Right atrium auricular region (tissue), 2 donors: ENCODE measurements at regions not wholly inside any gene's neighbourhood (a gene's known extent, or its start where the extent isn't known, plus 50 kb on each side); places are given as distances from the start of the nearest gene placed in this dataset.
"Not testable (repeated sequence)": the region's sequence is repeated elsewhere in the genome, so short reads cannot be mapped to it uniquely, and the experiment has no call there.

Experiments
- DNase-seq: peaks from one replicate; pipeline ENCODE4 v3.0.0-alpha.2; 2019; ENCODE audit warnings: low spot score
- H3K27ac ChIP-seq, 2 donors: fragments of 200-600 bp; sonication (generic); 1 replicate in 1 of 2; 2 replicates in 1 of 2; pipeline ENCODE4 v1.5.1; 2016 to 2019
- H3K27me3 ChIP-seq, 2 donors: fragments of 200-600 bp; sonication (generic); one replicate each; pipeline versions ENCODE4 v1.5.1 to v1.6.0; 2017 to 2019
- H3K36me3 ChIP-seq: fragments of 200-600 bp; sonication (generic); one replicate; pipeline ENCODE4 v1.5.1; 2016
- H3K4me1 ChIP-seq, 2 donors: fragments of 200-600 bp; sonication (generic); one replicate each; pipeline versions ENCODE4 v1.5.1 to v1.6.0; 2017 to 2019
- H3K4me3 ChIP-seq, 2 donors: fragments of 200-600 bp; sonication (generic); 1 replicate in 1 of 2; 2 replicates in 1 of 2; pipeline ENCODE4 v1.5.1; 2017 to 2019; ENCODE audit warnings: mild to moderate bottlenecking in 1 of 2, moderate library complexity in 1 of 2
- H3K9me3 ChIP-seq, 2 donors: fragments of 200-600 bp; sonication (generic); one replicate each; pipeline ENCODE4 v1.5.1; 2019
- TF ChIP-seq, protein P1 (sequence below), 2 donors: fragments of 200-600 bp; sonication (generic); IDR thresholded peaks; one replicate each; pipeline ENCODE4 v1.5.1; 2019; ENCODE audit warnings: antibody characterized with exemption in 2 of 2

DNA sequence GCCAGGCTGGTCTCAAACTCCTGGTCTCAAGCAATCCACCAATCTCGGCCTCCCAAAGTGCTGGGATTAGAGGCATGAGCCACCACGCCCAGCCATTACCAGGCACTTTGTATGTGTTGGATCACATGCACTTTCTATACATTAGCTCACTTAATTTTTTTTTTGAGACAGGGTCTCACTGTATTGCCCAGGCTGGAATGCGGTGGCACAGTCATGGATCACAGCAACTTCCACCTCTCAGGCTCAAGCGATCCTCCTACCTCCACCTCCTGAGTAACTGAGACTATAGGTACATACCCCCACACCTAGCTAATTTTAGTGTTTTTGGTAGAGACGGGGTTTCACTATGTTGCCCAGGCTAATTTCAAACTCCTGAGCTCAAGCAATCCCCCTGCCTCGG is 203.0 kb upstream of the MYL2 start:
- H3K27ac ChIP-seq: no peak overlapping the region
- H3K4me3 ChIP-seq: no peak overlapping the region
- H3K27me3 ChIP-seq: no peaks in the 10 kb centered on the region
- DNase-seq: no peak
- no peaks in the 10 kb centered on the region for H3K4me1 ChIP-seq
- TF ChIP-seq, protein P1, sequence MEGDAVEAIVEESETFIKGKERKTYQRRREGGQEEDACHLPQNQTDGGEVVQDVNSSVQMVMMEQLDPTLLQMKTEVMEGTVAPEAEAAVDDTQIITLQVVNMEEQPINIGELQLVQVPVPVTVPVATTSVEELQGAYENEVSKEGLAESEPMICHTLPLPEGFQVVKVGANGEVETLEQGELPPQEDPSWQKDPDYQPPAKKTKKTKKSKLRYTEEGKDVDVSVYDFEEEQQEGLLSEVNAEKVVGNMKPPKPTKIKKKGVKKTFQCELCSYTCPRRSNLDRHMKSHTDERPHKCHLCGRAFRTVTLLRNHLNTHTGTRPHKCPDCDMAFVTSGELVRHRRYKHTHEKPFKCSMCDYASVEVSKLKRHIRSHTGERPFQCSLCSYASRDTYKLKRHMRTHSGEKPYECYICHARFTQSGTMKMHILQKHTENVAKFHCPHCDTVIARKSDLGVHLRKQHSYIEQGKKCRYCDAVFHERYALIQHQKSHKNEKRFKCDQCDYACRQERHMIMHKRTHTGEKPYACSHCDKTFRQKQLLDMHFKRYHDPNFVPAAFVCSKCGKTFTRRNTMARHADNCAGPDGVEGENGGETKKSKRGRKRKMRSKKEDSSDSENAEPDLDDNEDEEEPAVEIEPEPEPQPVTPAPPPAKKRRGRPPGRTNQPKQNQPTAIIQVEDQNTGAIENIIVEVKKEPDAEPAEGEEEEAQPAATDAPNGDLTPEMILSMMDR (IDR thresholded peaks at IDR 0.05): no peak
- H3K36me3 ChIP-seq: no peaks in the 10 kb centered on the region
- H3K9me3 ChIP-seq: no peaks in the 10 kb centered on the region

DNA sequence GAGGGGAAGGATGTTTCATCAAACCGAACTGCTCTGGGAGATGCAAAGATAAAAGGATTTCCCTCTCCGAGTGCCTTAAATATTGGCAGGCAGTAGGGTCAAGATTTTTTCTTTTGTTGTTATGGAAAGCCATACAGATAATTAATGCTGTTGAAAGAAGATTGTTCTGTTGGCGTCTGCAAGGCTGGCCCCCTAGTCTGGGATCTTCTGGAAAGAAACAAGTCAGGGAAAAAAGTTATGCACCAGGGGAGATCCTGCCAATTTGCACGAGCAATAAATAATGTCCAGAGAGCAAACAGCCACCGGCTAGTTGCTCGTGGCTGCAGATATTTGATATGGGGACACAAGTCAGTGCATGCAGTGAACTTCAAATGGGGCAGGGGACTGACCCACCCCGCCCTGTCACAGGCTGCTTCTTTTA is 202.1 kb upstream of the MYL2 start:
- no peaks in the 10 kb centered on the region for H3K4me1 ChIP-seq
- no peak overlapping the region for H3K4me3 ChIP-seq
- H3K27me3 ChIP-seq: no peaks in the 10 kb centered on the region
- no peak overlapping the region for H3K27ac ChIP-seq
- no peaks in the 10 kb centered on the region for H3K9me3 ChIP-seq
- DNase-seq: no peak
- TF ChIP-seq, protein P1 (IDR thresholded peaks at IDR 0.05): no peak
- H3K36me3 ChIP-seq: no peaks in the 10 kb centered on the region

DNA sequence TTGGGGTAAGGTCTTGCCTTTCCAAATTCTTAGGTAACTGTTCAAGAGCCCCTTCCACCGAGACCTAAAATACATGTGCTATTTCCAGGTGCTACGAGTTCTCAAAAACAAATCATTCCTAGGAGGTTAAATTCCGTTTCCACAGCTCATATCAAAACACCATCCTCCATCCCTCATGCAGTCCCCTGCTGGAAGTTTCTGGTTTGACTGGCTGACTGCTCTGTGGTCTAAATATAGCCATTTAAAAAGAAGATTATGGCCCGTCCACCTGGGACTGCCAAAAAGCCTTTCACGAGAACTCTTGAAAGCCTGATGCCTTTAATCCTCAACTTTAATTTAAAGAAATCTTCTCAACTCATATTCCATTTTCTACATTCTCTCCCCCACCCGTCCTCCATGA is 201.5 kb upstream of the MYL2 start:
- H3K27me3 ChIP-seq: no peaks in the 10 kb centered on the region
- no peaks in the 10 kb centered on the region for H3K36me3 ChIP-seq
- no peak overlapping the region for H3K27ac ChIP-seq
- TF ChIP-seq, protein P1 (IDR thresholded peaks at IDR 0.05): no peak
- H3K4me3 ChIP-seq: no peak overlapping the region
- no peaks in the 10 kb centered on the region for H3K4me1 ChIP-seq
- DNase-seq: no peak
- H3K9me3 ChIP-seq: no peaks in the 10 kb centered on the region

DNA sequence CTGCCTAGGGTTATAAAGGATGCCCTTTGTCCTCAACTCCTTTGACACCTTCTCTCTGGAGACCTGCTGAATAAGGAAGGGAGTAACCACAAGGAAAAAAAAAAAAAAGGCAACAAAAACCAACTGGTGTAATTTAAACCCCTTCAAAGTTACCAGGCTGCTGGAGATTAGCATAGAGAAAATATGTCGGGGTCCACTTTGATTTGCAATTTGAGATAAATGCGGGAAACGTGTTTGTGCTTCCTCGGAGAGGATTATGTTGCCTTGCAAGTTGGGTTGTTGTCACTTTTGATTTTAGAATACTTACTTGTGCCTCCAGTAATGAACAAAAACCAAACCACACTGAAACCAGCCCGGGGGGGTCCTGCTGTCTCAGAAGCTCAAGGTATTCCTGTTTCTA is 200.2 kb upstream of the MYL2 start:
- DNase-seq: no peak
- H3K4me3 ChIP-seq: no peak overlapping the region
- H3K9me3 ChIP-seq: no peaks in the 10 kb centered on the region
- TF ChIP-seq, protein P1 (IDR thresholded peaks at IDR 0.05): no peak
- no peak overlapping the region for H3K27ac ChIP-seq
- H3K27me3 ChIP-seq: no peaks in the 10 kb centered on the region
- H3K36me3 ChIP-seq: no peaks in the 10 kb centered on the region
- no peaks in the 10 kb centered on the region for H3K4me1 ChIP-seq

DNA sequence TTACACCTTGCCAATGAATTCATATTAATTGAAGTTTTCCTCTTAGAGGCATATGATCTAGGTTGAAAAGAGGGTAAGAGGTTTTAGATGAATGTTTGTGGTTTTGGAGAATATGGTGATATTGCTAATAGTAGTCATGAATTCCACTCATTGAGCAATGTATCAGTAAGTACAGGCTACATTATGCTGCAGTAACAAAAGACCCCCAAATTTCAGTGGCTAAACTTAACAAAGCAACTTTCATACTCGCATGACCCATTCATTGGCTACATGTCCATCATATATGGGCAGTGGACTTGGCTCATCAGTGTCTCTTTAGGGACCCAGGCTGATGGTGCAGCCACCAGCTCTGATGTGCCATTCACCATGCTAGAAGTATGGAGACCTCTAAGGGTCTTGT is 196.6 kb upstream of the MYL2 start:
- H3K27me3 ChIP-seq: no peaks in the 10 kb centered on the region
- H3K9me3 ChIP-seq: no peaks in the 10 kb centered on the region
- no peak overlapping the region for H3K4me3 ChIP-seq
- TF ChIP-seq, protein P1 (IDR thresholded peaks at IDR 0.05): no peak
- DNase-seq: no peak
- H3K27ac ChIP-seq: no peak overlapping the region
- no peaks in the 10 kb centered on the region for H3K4me1 ChIP-seq
- H3K36me3 ChIP-seq: no peaks in the 10 kb centered on the region

DNA sequence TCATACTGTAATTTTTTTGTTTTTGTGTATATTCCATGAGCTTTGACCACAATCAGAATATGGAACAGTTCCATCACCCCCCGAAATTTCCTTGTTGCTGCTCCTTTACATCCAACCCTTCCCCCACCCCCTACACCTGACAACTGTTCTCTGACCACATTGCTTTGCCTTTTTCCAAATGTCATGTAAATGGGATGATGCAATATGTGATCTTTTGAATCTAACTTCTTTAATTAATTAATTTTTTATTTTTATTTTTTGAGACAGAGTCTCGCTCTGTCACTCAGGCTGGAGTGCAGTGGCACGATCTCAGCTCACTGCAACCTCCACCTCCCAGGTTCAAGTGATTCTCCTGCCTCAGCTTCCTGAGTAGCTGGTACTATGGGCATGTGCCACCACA is 192.9 kb upstream of the MYL2 start:
- H3K9me3 ChIP-seq, DNase-seq, H3K4me3 ChIP-seq, H3K4me1 ChIP-seq, H3K36me3 ChIP-seq, H3K27me3 ChIP-seq, H3K27ac ChIP-seq: not testable (repeated sequence)
